Mucosa of descending colon (tissue), 3 donors: ENCODE measurements at regions not wholly inside any gene's neighbourhood (a gene's known extent, or its start where the extent isn't known, plus 50 kb on each side); places are given as distances from the start of the nearest gene placed in this dataset.

Experiments
- ATAC-seq: fragments of 200-7000 bp; cut with Tn5 transposase; one replicate; pipeline ENCODE4 v1.9.1; 2020; ENCODE audit warnings: mild to moderate bottlenecking, moderate library complexity
- DNase-seq, 3 donors: peaks; one replicate each; pipeline ENCODE4 v3.0.0-alpha.2; 2020
- H3K36me3 ChIP-seq: fragments of 200-600 bp; one replicate; pipeline ENCODE4 v1.8.0; 2021; ENCODE audit warnings: low read depth, mild to moderate bottlenecking
- H3K4me1 ChIP-seq: fragments of 200-600 bp; one replicate; pipeline ENCODE4 v1.8.0; 2021; ENCODE audit warnings: low read depth, mild to moderate bottlenecking
- H3K4me3 ChIP-seq: fragments of 200-600 bp; one replicate; pipeline ENCODE4 v1.8.0; 2021; ENCODE audit warnings: mild to moderate bottlenecking
- H3K9me3 ChIP-seq: fragments of 200-600 bp; one replicate; pipeline ENCODE4 v1.8.0; 2021; ENCODE audit warnings: mild to moderate bottlenecking
- intact Hi-C, 2 donors: fragments of 100-400 bp; cut with DNase I in 1 of 2; cut with micrococcal nuclease in 1 of 2; formaldehyde crosslinking; loops; one replicate each; pipeline versions ENCODE4 v1.11.0 to v1.11.1; 2022; cut with DNase I, micrococcal nuclease
- TF ChIP-seq, protein P1 (sequence below): fragments of 200-600 bp; IDR thresholded peaks from one replicate; pipeline ENCODE4 v1.8.0; 2022; ENCODE audit warnings: antibody characterized with exemption, mild to moderate bottlenecking
- donor health status: DM: no; HTN: no; CAD: no; lungs with moderate emphysema.
- donor health status: DM: no; HTN: no; CAD: no.
- donor health status: DM: no; HTN: yes; CAD: no.

DNA sequence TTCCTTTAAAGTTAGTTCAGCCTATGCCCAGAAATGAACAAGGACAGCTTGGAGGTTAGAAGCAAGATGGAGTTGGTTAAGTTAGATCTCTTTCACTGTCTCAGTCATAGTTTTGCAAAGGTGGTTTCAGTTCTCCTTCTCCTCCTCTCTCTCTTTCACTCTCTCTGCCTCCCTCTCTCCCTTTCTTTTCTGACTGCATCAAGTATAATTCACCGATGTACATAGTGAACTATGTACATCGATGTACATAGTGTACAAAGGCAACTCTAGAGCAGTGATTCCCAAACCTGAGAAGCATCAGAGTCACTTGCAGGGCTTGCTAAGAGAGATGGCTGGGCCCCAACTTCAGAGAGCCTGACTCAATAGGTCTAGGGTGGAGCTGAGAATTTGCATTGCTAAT, 1259.7 kb downstream of the TYW1 start:
- H3K36me3 ChIP-seq = no peaks in the 10 kb centered on the region
- DNase-seq = no peak
- no peak for ATAC-seq
- H3K9me3 ChIP-seq = peaks cover 24% of the 10 kb centered on the region
- intact Hi-C loops = no loop called here
- no peaks in the 10 kb centered on the region for H3K4me1 ChIP-seq
- TF ChIP-seq, protein P1, sequence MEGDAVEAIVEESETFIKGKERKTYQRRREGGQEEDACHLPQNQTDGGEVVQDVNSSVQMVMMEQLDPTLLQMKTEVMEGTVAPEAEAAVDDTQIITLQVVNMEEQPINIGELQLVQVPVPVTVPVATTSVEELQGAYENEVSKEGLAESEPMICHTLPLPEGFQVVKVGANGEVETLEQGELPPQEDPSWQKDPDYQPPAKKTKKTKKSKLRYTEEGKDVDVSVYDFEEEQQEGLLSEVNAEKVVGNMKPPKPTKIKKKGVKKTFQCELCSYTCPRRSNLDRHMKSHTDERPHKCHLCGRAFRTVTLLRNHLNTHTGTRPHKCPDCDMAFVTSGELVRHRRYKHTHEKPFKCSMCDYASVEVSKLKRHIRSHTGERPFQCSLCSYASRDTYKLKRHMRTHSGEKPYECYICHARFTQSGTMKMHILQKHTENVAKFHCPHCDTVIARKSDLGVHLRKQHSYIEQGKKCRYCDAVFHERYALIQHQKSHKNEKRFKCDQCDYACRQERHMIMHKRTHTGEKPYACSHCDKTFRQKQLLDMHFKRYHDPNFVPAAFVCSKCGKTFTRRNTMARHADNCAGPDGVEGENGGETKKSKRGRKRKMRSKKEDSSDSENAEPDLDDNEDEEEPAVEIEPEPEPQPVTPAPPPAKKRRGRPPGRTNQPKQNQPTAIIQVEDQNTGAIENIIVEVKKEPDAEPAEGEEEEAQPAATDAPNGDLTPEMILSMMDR = no peak
- H3K4me3 ChIP-seq = no peak overlapping the region

DNA sequence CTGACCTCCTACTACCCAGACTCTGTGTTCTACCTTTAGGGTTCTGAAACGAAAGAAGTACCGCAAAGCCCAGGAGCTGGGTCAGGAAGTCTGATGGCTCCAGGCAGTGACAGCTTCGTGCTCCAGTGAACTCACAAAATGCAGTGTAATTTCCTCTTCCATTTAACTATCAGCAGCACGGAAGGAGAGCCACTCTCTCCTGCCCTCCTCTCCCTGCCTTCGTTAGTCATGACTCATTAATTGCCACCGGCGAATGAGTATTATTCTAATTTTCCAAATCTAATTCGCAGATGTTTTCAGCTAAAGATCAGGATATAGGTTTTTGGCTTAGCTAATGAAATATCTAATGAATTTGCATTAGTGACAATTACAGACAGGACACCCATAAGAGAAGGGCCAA, 1262.0 kb downstream of the TYW1 start:
- no peak for DNase-seq
- no peak for ATAC-seq
- H3K4me3 ChIP-seq = no peak overlapping the region
- H3K36me3 ChIP-seq = no peaks in the 10 kb centered on the region
- TF ChIP-seq, protein P1 = no peak
- intact Hi-C loops = no loop called here
- peaks cover 29% of the 10 kb centered on the region for H3K9me3 ChIP-seq
- no peaks in the 10 kb centered on the region for H3K4me1 ChIP-seq

DNA sequence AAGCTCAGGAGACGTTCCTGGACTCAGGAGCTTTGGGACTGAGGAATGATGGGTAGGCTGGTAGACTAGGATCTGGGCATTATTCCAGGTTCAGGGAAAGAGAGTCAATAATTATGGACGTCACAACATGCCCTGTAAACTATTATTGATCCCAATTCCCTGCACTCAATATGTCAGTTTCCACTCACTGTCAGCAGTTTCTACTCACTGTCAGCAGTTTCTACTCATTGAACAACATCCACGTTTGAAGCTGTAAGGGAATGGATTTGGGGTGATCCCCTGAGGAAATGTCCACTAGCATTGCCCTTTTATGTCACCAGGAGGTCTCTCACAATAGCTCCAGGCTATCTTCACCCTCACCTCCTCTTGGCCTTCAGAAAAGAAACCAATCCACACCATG, 1268.6 kb downstream of the TYW1 start:
- ATAC-seq = no peak
- TF ChIP-seq, protein P1 = no peak
- Histone ChIP-seq H3K36me3 (no peaks in the 10 kb centered on the region), H3K4me3 (no peak overlapping the region), H3K9me3 (peaks cover 56% of the 10 kb centered on the region), H3K4me1 (no peaks in the 10 kb centered on the region)
- intact Hi-C loops = no loop called here
- no peak for DNase-seq

DNA sequence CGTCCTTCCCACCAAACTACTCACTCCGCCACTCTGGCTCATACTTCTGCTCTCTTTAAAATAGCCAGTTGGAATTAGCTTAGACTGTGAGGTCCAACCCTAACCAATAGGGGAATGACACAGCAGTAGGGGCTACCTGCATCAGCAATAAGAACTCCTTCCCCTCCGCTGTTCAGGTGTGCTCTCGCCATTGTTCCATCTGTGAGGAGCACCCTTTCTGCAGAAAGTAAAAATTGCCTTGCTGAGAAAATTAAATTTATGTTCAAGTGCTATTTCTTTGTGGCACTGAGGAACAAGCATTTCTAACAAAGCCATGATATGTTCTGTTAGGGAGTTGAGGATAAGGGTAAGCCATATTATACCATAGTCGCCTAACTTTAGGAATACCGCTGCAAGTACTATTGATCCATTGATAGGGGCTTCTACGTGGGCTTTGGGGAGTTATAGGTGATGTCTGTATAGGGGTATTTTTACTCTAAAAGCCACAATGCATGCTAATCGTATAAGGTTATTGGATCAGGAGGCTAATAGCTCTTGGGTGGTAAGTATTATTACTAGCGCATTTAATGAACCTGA, 1269.5 kb downstream of the TYW1 start:
- intact Hi-C loops = no loop called here
- TF ChIP-seq, protein P1 = no peak
- Histone ChIP-seq H3K9me3 (peaks cover 64% of the 10 kb centered on the region), H3K4me3 (no peak overlapping the region), H3K4me1 (no peaks in the 10 kb centered on the region), H3K36me3 (no peaks in the 10 kb centered on the region)
- ATAC-seq = no peak
- no peak for DNase-seq

DNA sequence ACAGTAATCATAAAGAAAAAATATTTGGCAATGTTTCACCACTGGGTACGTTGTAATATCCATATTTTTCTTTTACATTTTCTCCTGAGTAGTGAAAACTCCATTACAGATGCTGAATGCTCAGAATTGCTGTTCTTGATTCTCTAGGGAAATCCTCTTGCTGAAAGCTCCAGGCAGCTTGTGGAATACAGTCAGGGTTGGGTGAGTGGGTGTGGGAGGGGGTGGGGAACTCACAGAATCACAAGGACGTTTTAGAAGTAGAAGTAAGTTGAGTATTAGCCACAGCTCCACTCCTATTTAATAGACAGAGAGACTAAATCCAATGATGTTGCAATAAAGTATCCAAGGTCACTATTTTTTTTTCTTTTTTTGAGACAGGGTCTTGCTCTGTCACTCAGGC, 1270.9 kb downstream of the TYW1 start:
- Histone ChIP-seq H3K4me3 (no peak overlapping the region), H3K36me3 (no peaks in the 10 kb centered on the region), H3K9me3 (peaks cover 67% of the 10 kb centered on the region), H3K4me1 (no peaks in the 10 kb centered on the region)
- TF ChIP-seq, protein P1 = no peak
- ATAC-seq (no peak), DNase-seq (no peak)
- intact Hi-C loops = no loop called here

DNA sequence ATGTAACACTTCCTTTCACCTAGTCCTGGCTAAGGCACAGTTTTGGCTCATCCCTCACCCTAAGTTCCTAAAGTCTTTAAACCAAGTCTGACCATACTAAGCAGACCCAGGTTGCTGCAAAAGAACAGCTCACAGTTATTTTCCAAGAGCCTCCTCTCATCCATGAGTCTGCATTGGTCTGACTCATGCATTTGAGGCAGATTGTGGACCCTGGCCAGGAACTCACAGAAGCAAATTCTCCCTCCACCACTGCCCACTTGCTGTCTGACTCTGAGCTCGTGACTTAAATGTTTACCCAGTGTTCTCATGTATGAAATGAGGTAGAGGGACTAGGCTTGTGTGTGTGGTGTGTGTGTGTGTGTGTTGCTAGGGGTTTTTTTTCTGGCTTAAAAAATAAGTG, 1272.8 kb downstream of the TYW1 start:
- no peaks in the 10 kb centered on the region for H3K36me3 ChIP-seq
- TF ChIP-seq, protein P1 = no peak
- intact Hi-C loops = no loop called here
- H3K4me1 ChIP-seq = no peaks in the 10 kb centered on the region
- DNase-seq (no peak), ATAC-seq (no peak)
- peaks cover 63% of the 10 kb centered on the region for H3K9me3 ChIP-seq
- no peak overlapping the region for H3K4me3 ChIP-seq
